GM19023 (cell line): ENCODE measurements at regions not wholly inside any gene's neighbourhood (a gene's known extent, or its start where the extent isn't known, plus 50 kb on each side); places are given as distances from the start of the nearest gene placed in this dataset.
"Not testable (repeated sequence)": the region's sequence is repeated elsewhere in the genome, so short reads cannot be mapped to it uniquely, and the experiment has no call there.

ENCODE experiments used
- ATAC-seq: cut with Tn5 transposase; IDR thresholded peaks from one replicate; pipeline ENCODE4 v1.9.1; 2021; ENCODE audit warnings: mild to moderate bottlenecking, moderate library complexity; ENCODE audit not compliant: unreplicated experiment

GRCh38 chr15:85264614-85265190, 115.7 kb upstream of the AKAP13 start:
- not testable (repeated sequence) for ATAC-seq

GRCh38 chr15:85267158-85267857, 113.1 kb upstream of the AKAP13 start:
- not testable (repeated sequence) for ATAC-seq

DNA sequence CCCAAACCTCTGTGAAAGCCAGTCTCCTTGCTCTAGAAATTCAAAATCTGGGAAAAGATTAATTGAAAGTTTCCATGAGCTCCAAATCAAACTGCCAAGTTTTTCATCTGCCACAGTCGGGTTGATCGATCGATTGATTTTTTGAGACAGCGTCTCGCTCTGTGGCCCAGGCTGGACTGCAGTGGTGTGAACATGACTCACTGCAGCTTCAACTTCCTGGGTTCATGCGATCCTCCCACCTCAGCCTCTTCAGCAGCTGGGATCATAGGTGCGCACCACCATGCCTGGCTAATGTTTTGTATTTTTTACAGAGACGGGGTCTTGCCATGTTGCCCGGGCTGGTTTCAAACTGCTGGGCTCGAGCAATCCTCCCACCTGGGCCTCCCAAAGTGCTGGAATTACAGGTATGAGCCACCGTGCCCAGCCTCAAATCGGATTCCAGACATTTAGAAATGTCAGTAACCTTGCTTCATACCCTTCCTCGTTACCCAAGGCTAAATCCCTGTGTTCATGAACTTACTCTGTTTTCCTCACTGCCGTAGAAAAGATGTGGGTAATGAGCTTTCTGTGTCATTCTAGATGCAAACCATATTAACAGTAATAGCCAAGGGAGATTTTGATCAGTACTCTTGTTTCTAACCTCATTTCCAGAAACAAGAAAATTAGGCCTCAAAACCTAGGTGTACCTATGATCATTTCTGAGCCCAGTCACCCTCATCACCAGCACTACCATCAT, 105.9 kb upstream of the AKAP13 start:
- no peak for ATAC-seq

DNA sequence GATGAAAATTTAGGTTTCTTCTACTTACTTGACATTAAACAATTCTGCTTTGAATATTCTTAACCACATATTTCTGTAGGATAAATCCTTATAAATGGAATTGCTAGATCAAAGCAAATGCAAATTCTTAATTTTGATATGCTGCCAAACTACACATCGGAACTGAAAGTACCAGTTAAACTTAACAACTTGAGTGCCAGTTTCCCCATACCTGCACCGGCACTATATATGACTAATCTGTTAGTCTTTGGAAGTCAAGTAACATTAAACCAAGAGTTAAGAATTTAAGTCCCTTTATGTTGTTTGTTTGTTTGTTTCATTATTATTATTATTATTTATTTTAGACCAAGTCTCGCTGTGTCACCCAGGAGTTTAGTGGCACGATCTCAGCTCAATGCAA, 103.9 kb upstream of the AKAP13 start:
- ATAC-seq = no peak

DNA sequence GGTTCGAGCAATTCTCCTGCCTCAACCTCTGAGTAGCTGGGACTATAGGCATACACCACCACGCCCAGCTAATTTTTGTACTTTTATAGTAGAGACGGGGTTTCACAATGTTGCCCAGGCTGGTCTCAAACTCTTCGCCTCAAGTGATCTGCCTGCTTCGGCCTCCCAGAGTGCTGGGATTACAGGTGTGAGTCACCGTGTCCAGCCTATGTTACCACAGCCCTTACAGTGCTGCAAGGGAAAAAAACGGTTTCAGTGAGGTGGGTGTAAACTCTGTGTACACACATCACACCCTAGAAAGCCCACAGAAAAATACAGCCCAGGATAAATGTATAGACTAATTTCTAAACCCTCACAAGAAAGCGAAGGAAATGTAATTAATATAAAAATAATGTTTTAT, 103.5 kb upstream of the AKAP13 start:
- ATAC-seq = no peak

GRCh38 chr15:85277847-85278370, 102.5 kb upstream of the AKAP13 start:
- no peak for ATAC-seq

DNA sequence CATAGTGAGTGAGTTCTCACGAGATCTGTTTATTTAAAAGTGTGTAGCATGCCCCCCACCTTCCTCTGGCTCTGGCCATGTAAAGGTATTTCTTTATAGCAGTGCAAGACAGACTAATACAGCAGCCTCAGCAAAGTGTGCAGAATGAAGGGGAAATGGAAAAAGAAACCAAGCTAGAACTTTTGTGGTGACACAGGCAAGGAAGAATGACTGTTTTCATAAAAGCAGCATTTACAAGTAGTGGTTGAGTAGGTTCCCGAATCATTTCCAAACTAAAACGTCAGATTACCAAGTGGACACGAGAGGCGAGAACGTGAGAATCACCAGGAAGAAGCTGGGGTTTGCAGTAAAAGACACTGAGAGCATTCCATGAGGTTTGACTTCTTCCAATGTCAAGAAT, 100.2 kb upstream of the AKAP13 start:
- ATAC-seq = no peak

- no peak for ATAC-seq
Observed at GRCh38 chr15:85281293-85281882, 99.0 kb upstream of the AKAP13 start.

DNA sequence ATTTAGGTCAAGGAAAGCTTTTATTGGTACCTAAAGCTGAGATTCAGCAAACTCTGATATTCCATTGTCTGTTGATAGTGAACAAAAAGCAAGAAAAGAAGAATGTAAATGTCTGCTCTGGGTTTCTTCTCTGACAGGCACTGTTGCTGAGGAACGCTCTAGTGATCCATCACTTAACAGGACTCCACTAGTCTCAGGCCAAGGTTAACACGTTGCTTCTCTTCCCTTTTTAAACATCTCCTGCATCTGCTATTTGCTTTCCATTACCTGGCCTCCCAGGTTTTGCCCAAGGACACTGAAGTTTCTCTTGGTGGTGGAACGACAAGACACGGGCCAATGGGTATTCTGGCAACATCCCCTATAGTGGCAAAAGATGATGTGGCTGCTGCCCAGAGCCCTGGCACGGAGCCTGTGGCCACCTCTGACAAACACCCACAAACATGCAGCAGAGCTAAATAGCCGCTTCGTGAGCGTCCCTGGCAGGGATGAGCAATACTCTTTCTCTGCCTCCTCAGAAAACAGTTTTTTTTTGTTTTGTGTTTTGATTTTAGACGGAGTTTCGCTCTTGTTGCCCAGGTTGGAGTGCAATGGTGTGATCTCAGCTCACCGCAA, 97.8 kb upstream of the AKAP13 start:
- no peak for ATAC-seq

- peak; percentile 63 for ATAC-seq
Observed at GRCh38 chr15:85283815-85284214, 96.6 kb upstream of the AKAP13 start.

DNA sequence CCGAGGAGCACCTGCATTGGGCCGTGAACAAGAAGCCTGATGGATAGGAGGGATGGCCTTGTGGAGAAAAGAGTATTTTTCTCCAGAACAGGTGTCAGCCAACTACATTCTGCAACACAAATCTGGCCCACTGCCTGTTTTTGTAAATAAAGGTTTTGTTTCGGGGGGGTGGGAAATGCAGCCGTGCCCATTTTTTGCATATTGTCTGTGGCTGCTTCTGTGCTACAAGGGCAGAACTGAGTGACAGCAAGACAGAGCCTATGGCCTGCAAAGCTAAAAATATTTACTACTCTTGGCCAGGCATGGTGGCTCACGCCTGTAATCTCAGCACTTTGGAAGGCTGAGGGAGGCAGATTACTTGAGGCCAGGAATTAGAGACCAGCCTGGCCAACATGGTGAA, 95.9 kb upstream of the AKAP13 start:
- ATAC-seq = peak; percentile 63

DNA sequence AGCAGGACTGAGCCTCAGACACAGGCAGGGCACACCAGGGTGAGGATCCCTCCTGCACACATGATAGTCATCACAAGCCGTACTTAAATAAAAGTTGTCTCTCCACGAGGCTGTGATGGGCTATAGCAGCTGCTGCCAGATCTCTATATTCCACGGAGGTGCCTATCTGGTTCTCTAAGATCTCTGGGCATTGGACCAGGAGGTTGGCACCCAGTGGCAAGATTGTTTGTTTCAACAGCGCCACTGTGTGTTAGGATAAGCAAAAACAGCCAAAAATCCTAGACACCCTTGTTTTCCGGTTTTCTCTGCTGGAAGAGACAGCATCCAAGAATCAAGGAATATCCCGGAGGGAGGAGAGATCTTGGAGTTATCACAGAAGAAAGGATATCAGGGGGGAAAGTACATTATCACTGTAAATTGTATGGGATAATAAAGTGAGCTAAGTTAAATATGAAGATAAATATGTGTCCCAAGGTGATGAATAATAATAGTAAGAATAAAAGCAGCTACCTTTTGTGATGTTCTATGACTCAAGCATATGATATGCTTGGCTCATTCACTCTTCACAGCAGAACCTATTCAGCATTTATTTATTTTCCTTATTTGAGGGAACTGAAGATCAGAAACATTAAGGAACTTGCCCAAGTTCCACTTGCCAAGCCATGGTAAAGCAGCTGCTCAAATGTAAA, 90.6 kb upstream of the AKAP13 start:
- ATAC-seq = no peak

GRCh38 chr15:85292583-85292982, 87.8 kb upstream of the AKAP13 start:
- ATAC-seq = not testable (repeated sequence)

DNA sequence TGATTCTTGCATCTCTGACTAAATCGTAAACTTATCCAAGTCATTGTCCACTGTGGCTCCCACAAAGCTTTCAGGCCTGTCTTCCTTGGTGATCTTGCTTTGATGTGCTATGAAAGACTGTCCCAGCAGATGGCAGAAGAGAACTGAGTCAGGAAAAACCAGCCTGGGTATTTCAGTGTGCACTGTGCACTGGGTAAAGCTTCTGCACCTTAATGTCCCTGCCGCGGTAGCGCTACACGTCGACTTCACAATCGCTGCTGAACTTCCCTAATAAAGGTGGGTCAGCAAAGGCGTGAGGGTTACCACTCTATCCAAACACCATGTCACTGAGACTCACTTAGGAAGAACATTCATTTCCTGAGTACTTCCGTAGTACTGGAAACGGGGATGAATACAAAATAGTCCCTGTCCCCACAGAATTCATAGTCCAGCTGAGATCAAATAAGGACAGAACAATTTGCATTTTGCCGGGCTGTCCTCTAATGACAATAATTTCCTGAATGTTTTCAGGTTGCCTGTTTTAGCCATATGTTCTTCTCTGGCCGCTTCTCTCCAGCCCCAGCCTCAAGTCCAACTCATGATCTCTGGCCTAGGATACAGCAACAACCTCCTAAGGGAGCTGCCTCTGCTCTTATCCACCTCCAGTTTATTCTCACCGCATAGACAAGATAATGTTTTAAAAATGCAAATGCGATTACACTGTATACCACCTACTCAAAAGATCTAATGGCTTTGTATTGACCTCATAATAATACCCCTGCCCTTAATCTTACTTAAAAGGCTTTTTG, 83.6 kb upstream of the AKAP13 start:
- ATAC-seq = peak; percentile 82

- no peak for ATAC-seq
Observed at GRCh38 chr15:85297537-85297936, 82.9 kb upstream of the AKAP13 start.

DNA sequence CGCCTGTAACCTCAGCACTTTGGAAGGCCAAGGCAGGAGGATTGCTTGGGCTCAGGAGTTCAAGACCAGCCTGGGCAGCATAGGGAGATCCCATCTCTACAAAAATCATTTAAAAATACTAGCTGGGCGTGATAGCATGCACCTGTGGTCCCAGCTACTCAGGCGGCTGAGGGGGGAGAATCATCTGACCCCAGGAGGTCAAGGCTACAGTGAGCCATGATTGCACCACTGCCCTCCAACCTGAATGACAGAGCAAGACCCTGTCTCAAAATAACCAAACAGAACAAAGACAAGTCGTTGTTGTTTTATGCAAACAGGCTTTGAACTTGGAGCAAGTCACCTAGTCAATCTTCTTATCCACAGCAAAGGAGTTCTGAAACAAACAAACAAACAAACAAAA, 82.0 kb upstream of the AKAP13 start:
- no peak for ATAC-seq

- no peak for ATAC-seq
Observed at GRCh38 chr15:85298941-85299340, 81.5 kb upstream of the AKAP13 start.

DNA sequence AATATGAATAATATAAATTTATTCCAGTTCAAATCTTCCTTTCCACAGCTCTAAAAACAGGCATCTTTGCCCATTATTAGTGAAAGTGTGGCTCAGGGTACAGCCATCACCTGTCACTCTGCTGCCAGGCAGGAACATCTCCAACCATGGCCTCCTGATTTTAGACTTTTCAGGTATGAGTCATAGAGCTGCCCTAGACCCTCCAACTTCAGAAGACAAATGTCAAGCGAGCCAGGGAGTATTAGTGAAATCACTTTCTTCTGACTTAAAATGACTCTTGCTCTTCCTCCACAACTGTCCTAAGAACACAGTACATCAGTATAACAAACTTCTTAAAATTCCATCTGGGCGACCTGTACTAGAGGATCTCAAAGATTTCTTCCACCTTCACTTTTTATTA, 78.1 kb upstream of the AKAP13 start:
- ATAC-seq = no peak

- no peak for ATAC-seq
Observed at GRCh38 chr15:85305050-85305449, 75.4 kb upstream of the AKAP13 start.
